Mucosa of stomach (tissue), 1 donor: ENCODE measurements at regions not wholly inside any gene's neighbourhood (a gene's known extent, or its start where the extent isn't known, plus 50 kb on each side); places are given as distances from the start of the nearest gene placed in this dataset.

ENCODE experiments used
- H3K27me3 ChIP-seq: one replicate; pipeline ENCODE4 v1.7.0; 2013; ENCODE audit warnings: mild to moderate bottlenecking, low read length; ENCODE audit not compliant: control insufficient read depth, insufficient read depth
- H3K36me3 ChIP-seq: one replicate; pipeline ENCODE4 v1.7.0; 2013; ENCODE audit warnings: low read length; ENCODE audit not compliant: control insufficient read depth, insufficient read depth
- H3K4me1 ChIP-seq: one replicate; pipeline ENCODE4 v1.7.0; 2013; ENCODE audit warnings: mild to moderate bottlenecking, low read length; ENCODE audit not compliant: control insufficient read depth, insufficient read depth
- H3K4me3 ChIP-seq: one replicate; pipeline ENCODE4 v1.7.0; 2013; ENCODE audit warnings: low read length
- H3K9ac ChIP-seq: one replicate; pipeline ENCODE4 v1.7.0; 2013; ENCODE audit warnings: mild to moderate bottlenecking, low read length, moderate library complexity
- H3K9me3 ChIP-seq: one replicate; pipeline ENCODE4 v1.7.0; 2013; ENCODE audit warnings: mild to moderate bottlenecking, low read length, moderate library complexity; ENCODE audit not compliant: control insufficient read depth
- donor health status: Pancreatic carcinoma.

DNA sequence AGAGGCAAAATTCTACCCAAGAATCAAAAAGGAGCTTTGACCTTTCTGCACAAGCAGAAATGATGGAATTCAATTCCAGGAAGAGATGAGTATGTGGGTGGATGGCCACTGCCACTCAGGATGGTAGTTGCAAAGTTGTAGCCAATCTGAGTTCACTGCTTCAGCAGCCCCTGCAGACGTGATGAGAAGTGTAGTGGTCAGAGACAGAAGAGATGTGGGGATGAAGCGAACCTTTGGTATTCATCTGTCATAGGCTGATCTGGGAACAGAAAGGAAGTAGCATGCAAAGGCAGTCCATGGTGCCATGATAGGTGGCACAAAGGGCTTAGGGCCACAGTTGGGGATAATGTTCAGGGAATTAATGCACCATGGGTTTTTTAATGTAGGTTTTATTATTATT, 81.1 kb upstream of the PGBD5 start:
- H3K36me3 ChIP-seq, result no peaks in the 10 kb centered on the region
- no peak overlapping the region for H3K4me3 ChIP-seq
- H3K9ac ChIP-seq, result no peak overlapping the region
- H3K9me3 ChIP-seq, result no peaks in the 10 kb centered on the region
- peaks cover 8% of the 10 kb centered on the region for H3K4me1 ChIP-seq
- H3K27me3 ChIP-seq, result no peaks in the 10 kb centered on the region

- Histone ChIP-seq H3K4me1 (peaks cover 8% of the 10 kb centered on the region), H3K27me3 (no peaks in the 10 kb centered on the region), H3K9ac (no peak overlapping the region), H3K36me3 (no peaks in the 10 kb centered on the region), H3K9me3 (no peaks in the 10 kb centered on the region), H3K4me3 (no peak overlapping the region)
Observed at GRCh38 chr1:230506451-230506850, 80.3 kb upstream of the PGBD5 start.

- H3K4me1 ChIP-seq, result peaks cover 8% of the 10 kb centered on the region
- no peak overlapping the region for H3K4me3 ChIP-seq
- no peaks in the 10 kb centered on the region for H3K9me3 ChIP-seq
- no peaks in the 10 kb centered on the region for H3K27me3 ChIP-seq
- H3K36me3 ChIP-seq, result no peaks in the 10 kb centered on the region
- H3K9ac ChIP-seq, result no peak overlapping the region
Observed at GRCh38 chr1:230504310-230504709, 78.2 kb upstream of the PGBD5 start.

DNA sequence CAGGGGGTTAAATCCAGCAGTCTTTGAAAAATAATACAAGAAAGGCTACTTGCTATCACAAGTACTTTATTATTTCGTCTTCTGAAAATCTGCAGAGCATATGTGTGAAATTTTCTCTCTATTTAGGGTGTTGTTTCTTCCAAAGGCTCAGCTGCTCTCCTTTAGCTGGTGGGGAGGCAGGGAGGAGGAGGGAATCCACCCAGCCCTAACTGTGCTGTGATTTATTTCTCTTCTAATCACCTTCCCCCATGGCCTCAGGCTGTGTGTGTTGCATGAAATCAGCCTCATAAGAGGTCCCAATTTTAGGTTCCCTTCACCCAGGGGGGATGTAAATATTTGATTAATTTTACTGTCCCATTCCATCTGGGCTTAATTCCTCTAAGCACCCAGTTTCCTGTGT, 77.6 kb upstream of the PGBD5 start:
- Histone ChIP-seq H3K9ac (no peak overlapping the region), H3K4me3 (no peak overlapping the region), H3K9me3 (no peaks in the 10 kb centered on the region), H3K36me3 (no peaks in the 10 kb centered on the region), H3K4me1 (peaks cover 11% of the 10 kb centered on the region), H3K27me3 (no peaks in the 10 kb centered on the region)

GRCh38 chr1:230502996-230503395, 76.9 kb upstream of the PGBD5 start:
- Histone ChIP-seq H3K9me3 (no peaks in the 10 kb centered on the region), H3K4me1 (peaks cover 15% of the 10 kb centered on the region), H3K4me3 (no peak overlapping the region), H3K36me3 (no peaks in the 10 kb centered on the region), H3K27me3 (no peaks in the 10 kb centered on the region), H3K9ac (no peak overlapping the region)

DNA sequence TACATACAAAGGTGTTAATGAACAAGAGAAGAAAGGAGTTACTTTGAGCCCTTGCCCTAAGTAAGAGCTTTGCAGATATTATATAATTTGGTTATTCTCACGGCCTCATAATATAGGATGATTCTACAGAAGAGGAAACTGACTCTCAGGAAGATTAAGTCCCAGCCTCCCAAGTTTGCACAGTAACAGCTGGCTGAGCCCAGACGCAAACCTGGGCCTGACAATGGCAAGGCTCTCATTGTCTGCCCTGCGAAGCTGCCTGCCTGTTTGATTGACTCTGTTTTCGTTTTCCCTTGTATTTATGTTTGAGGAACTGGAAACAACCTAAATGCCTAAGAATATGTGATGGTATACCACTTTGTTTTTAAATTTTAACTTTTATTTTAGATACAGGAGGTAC, 76.2 kb upstream of the PGBD5 start:
- H3K4me1 ChIP-seq, result peaks cover 10% of the 10 kb centered on the region
- no peaks in the 10 kb centered on the region for H3K9me3 ChIP-seq
- H3K27me3 ChIP-seq, result no peaks in the 10 kb centered on the region
- no peak overlapping the region for H3K4me3 ChIP-seq
- no peaks in the 10 kb centered on the region for H3K36me3 ChIP-seq
- no peak overlapping the region for H3K9ac ChIP-seq

- H3K27me3 ChIP-seq, result no peaks in the 10 kb centered on the region
- H3K36me3 ChIP-seq, result no peaks in the 10 kb centered on the region
- H3K4me1 ChIP-seq, result peaks cover 10% of the 10 kb centered on the region
- no peaks in the 10 kb centered on the region for H3K9me3 ChIP-seq
- no peak overlapping the region for H3K9ac ChIP-seq
- no peak overlapping the region for H3K4me3 ChIP-seq
Observed at GRCh38 chr1:230501849-230502248, 75.7 kb upstream of the PGBD5 start.

DNA sequence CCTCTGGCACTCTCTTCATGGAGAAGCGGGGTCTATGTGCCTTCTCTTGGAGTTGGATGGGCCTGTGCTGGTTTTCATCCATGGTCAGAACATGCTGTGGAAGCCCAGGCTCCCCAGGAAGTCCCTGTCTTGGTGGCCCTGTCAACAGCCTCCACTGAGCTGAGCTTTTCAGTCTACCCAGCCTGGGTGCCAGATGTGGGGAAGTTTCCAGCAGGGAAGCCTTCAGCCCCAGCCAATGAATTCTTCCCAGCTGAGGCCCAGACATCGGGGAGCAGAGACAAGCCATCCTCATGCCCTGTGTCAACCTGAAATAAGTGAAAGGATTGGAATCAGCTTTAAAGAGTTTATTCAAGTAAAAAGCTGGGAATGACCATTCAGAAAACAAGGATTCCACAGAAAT, 75.1 kb upstream of the PGBD5 start:
- Histone ChIP-seq H3K36me3 (no peaks in the 10 kb centered on the region), H3K9ac (no peak overlapping the region), H3K4me3 (no peak overlapping the region), H3K9me3 (no peaks in the 10 kb centered on the region), H3K27me3 (no peaks in the 10 kb centered on the region), H3K4me1 (peaks cover 13% of the 10 kb centered on the region)

DNA sequence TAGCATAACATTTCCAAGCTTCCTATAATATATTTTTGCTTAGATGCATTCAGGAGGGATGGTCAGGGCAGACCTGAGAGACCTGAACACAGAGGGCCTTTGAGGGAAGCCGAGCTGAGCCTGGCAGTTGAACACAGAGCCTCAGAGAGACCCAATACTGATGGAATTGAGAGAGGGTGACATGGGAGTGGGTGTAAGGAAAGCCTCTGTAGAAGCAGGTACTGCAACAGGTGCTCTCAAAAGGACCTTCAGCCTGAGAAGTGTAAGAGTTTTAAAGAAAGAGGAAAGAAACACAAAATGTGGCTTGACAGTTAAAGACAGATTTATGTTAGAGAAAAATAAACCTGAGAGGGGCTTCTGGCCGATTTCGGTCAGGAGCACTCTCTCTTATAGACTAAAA, 73.9 kb upstream of the PGBD5 start:
- Histone ChIP-seq H3K9me3 (no peaks in the 10 kb centered on the region), H3K4me1 (peaks cover 20% of the 10 kb centered on the region), H3K9ac (no peak overlapping the region), H3K4me3 (no peak overlapping the region), H3K27me3 (no peaks in the 10 kb centered on the region), H3K36me3 (no peaks in the 10 kb centered on the region)

- Histone ChIP-seq H3K9ac (no peak overlapping the region), H3K27me3 (no peaks in the 10 kb centered on the region), H3K4me3 (no peak overlapping the region), H3K36me3 (no peaks in the 10 kb centered on the region), H3K9me3 (no peaks in the 10 kb centered on the region), H3K4me1 (peaks cover 20% of the 10 kb centered on the region)
Observed at GRCh38 chr1:230499496-230499895, 73.4 kb upstream of the PGBD5 start.

- peaks cover 20% of the 10 kb centered on the region for H3K4me1 ChIP-seq
- H3K27me3 ChIP-seq, result no peaks in the 10 kb centered on the region
- H3K9me3 ChIP-seq, result no peaks in the 10 kb centered on the region
- H3K9ac ChIP-seq, result no peak overlapping the region
- H3K4me3 ChIP-seq, result no peak overlapping the region
- H3K36me3 ChIP-seq, result no peaks in the 10 kb centered on the region
Observed at GRCh38 chr1:230498704-230499103, 72.6 kb upstream of the PGBD5 start.

DNA sequence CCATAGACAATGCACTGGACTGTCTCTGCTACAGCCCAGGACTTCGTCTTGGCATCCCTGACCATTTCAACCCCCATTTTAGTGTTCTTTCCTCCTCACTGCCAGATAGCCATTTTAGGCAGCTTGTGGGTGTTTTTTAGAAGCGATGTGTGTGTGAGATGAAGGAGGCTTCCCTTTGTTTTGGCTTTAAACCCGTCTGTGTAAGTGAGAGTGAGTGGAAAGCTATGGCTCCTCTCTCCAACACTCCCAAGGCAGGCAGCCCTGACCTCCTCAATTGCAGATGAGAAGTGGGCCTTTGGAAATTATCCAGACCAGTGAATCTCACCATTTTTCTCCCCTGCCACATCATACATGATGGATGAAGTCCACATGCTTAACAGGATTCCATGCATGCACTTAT, 70.3 kb upstream of the PGBD5 start:
- H3K4me3 ChIP-seq, result no peak overlapping the region
- no peaks in the 10 kb centered on the region for H3K27me3 ChIP-seq
- H3K36me3 ChIP-seq, result no peaks in the 10 kb centered on the region
- peaks cover 20% of the 10 kb centered on the region for H3K4me1 ChIP-seq
- no peaks in the 10 kb centered on the region for H3K9me3 ChIP-seq
- H3K9ac ChIP-seq, result no peak overlapping the region

GRCh38 chr1:230495891-230496385, 69.8 kb upstream of the PGBD5 start:
- Histone ChIP-seq H3K4me1 (peaks cover 20% of the 10 kb centered on the region), H3K27me3 (no peaks in the 10 kb centered on the region), H3K4me3 (no peak overlapping the region), H3K9ac (no peak overlapping the region), H3K9me3 (no peaks in the 10 kb centered on the region), H3K36me3 (no peaks in the 10 kb centered on the region)
